GM12891 (cell line): ENCODE measurements at regions not wholly inside any gene's neighbourhood (a gene's known extent, or its start where the extent isn't known, plus 50 kb on each side); places are given as distances from the start of the nearest gene placed in this dataset.
"Not testable (repeated sequence)": the region's sequence is repeated elsewhere in the genome, so short reads cannot be mapped to it uniquely, and the experiment has no call there.

Experiments
- DNase-seq: peaks from one replicate; pipeline ENCODE4 v3.0.0; 2011; ENCODE audit warnings: low spot score; ENCODE audit not compliant: insufficient read length
- FAIRE-seq: peaks from 2 replicates; lab custom pipeline; 2011; peaks lifted over from hg19 to GRCh38; lab: Jason Lieb, UNC
- PAX5 ChIP-seq: IDR thresholded peaks from 2 replicates; pipeline ENCODE4 v1.6.1; 2011; ENCODE audit warnings: low read length, moderate library complexity, mild to moderate bottlenecking; ENCODE audit not compliant: insufficient read depth, severe bottlenecking
- POLR2A ChIP-seq: IDR thresholded peaks from 2 replicates; pipeline ENCODE4 v1.6.1; 2011; ENCODE audit warnings: low read depth, low read length, control low read depth
- POLR2AphosphoS5 ChIP-seq: IDR thresholded peaks from 2 replicates; pipeline ENCODE4 v1.6.1; 2011; ENCODE audit warnings: low read depth, low read length, control low read depth
- POU2F2 ChIP-seq: IDR thresholded peaks from 2 replicates; pipeline ENCODE4 v1.6.1; 2011; ENCODE audit warnings: low read depth, mild to moderate bottlenecking, control low read depth, low read length, moderate library complexity
- SPI1 ChIP-seq: IDR thresholded peaks from 2 replicates; pipeline ENCODE4 v1.6.1; 2011; ENCODE audit warnings: low read depth, low read length, control low read depth
- TAF1 ChIP-seq: IDR thresholded peaks from 2 replicates; pipeline ENCODE4 v1.6.1; 2011; ENCODE audit warnings: low read depth, low read length, control low read depth

DNA sequence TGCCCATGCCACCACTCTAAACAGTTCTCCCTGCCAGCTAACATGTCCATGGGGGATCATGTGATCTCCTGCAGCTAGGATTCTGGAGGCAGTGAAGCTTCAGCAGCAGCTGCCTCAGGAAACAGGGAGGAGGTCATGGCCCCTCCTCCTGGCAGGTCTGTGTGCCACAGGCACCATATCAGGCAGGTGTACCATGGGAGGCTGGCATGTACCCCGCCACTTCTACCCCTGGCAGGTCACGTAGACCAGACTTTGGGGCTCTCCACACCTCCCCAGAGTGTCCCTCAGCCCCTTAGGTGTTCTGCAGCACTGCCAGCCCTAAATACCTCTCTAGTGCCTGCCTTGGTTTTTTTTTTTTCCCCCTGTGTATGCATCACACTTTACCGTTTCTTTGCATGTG lies 110.5 kb upstream of the FAM47C start:
- no peak for FAIRE-seq
- TF ChIP-seq POLR2AphosphoS5 (no peak), SPI1 (no peak), TAF1 (no peak), POLR2A (no peak)
- DNase-seq = no peak

DNA sequence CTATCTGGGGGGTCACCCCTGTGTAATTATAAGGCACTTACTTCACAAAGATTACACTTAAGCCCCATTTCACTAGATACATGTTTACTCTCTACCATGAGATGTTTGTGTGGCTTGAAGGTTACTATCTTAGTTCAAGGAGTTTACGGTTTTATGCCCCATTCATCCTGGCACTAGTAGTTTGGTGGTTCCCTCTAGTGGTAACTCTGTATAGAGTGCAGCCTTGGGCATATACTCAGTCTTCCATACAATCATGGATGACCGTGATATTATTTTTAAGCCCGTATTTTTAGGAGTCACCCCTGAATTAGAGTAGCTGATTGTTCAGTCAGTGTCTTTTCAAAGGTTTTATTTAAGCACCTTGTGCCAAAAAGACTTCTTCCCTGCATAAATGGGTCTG lies 109.9 kb upstream of the FAM47C start:
- FAIRE-seq (peak; percentile 58), DNase-seq (no peak)
- no peak for TF ChIP-seq POLR2AphosphoS5
- no peak for TF ChIP-seq SPI1
- no peak for TF ChIP-seq PAX5
- TF ChIP-seq TAF1 = no peak
- TF ChIP-seq POLR2A = no peak
- no peak for TF ChIP-seq POU2F2

DNA sequence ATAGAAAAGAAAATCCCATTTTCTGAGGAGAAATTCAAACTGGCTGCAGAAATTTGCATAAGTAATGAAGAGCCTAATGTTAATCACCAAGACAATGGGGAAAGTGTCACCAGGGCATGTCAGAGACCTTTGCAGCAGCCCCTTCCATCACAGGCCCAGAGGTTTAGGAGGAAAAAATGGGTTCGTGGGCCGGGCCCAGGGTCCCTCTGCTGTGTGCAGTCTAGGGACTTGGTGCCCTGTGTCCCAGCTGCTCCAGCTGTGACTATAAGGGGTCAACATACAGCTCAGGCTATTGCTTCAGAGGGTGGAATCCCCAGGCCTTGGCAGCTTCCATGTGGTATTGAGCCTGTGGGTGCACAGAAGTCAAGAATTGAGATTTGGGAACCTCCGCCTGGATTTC lies 103.6 kb upstream of the FAM47C start:
- DNase-seq, FAIRE-seq: not testable (repeated sequence)

DNA sequence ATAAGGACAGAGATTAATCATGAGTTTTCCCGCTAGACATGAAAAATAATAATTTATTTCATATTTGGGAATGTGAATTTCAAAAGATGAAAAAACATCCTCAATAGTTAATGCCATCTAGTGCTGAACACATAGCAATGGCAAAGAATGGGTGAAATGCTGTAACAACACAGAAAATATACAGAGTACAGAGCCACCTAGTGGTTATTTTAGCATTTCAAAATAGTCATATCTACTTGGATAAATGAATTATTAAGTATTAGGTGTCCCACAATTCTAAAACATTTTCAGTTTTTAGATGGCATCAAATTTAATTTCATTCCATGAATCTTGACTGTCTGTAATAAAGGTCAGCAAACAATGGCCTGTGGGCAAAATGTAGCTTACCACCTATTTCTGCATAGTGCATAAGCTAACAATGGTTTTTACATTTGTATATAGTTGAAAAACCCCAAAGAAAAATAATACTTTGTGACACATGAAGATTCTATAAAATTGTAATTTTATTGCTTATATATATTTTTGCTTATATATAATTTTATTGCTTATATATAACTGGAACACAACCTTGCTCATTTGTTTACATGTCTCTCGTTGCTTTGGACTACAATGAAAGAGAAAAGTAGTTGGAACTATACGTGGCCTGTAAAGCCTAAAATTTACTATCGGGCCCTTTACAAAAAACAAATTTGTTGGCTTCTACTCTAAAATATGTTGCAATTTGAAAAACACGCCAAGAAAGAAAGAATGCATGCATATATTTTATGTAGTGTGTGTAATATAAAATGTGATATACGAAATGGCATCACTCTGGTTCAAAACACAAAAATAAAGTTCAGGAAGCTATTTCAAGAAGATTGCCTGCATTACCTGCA lies 99.1 kb upstream of the FAM47C start:
- FAIRE-seq = no peak
- no peak for DNase-seq
- no peak for TF ChIP-seq POLR2A
- no peak for TF ChIP-seq PAX5
- TF ChIP-seq POLR2AphosphoS5 = no peak
- TF ChIP-seq SPI1 = no peak
- no peak for TF ChIP-seq POU2F2
- no peak for TF ChIP-seq TAF1

DNA sequence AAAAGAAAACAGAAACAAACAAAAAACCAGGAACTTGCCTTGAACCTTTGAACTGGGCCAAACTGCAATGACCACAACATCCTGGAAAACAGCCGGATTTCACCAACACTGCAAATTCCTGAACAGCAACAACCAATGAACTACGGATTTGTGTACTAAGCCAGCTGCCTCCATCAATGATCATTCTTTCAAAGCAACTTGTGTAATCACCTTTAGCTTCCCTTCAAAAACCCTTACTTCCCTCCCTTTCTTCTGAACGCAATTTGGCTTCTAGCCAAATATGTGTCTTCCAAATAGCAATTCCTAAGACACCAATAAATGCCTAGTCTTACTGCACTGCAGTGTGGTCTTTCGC lies 98.5 kb upstream of the FAM47C start:
- FAIRE-seq (no peak), DNase-seq (no peak)
- TF ChIP-seq TAF1 (no peak), POLR2A (no peak), SPI1 (no peak), POU2F2 (no peak), PAX5 (no peak), POLR2AphosphoS5 (no peak)

DNA sequence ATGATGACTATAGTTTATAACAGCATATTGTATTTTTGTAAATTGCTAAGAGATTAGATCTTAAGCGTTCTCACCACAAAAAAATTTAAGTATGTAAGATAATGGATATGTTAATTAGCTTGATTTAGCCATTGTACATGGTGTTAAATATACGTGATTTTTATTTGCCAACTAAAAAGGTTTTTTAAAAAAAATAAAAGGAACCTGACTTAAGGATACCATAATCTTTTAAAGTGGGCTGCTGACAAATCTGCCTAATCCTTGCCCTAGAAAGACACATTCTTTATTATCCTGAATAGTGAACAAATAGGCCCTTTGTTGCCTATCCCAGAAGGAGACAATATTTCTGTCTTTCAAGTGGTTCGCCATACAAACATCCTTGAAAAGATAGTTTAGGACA lies 94.6 kb upstream of the FAM47C start:
- DNase-seq = no peak

DNA sequence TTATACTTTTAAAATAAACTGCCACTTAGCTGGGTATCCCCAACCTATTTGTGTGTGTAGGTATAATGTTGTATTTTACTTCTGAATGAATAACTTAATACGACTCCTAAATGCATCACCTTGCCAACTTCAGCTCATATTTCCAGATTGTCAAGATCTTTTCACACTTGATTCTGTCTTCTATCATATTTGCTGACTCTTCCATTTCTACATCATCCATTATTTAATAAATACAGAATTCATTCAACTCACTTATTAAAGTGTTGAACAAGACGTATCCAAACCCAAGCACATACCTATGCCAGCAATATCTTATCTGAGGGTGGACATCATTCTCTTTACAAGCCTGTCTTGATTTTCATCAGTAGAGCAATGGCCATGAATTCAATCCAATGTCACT lies 91.2 kb upstream of the FAM47C start:
- FAIRE-seq (no peak), DNase-seq (no peak)
- TF ChIP-seq POLR2AphosphoS5 (no peak), POU2F2 (no peak), POLR2A (no peak), PAX5 (no peak), SPI1 (no peak), TAF1 (no peak)

More for the DNA sequence above, 94.6 kb upstream of the FAM47C start:
- no peak for FAIRE-seq
- no peak for TF ChIP-seq PAX5
- TF ChIP-seq POLR2AphosphoS5 = no peak
- TF ChIP-seq POU2F2 = no peak
- no peak for TF ChIP-seq POLR2A
- TF ChIP-seq TAF1 = no peak
- no peak for TF ChIP-seq SPI1

DNA sequence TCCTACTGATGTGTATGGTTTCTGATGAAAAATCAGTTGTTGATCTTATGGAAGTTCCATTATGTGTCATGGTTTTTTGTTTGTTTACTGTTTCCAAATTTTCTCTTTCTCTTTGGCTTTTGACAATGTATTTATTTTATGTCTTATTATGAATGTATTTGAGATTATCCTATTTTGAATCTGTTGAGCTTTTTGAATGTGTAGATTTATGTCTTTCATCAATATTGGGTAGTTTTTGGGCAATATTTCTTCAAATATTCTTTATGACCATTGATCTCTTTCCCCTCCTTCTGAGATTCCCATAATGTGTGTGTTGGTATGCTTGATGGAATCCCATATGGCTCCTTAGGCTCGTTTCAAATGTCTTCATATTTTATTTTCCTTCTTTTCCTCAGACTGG lies 80.5 kb upstream of the FAM47C start:
- no peak for TF ChIP-seq SPI1
- no peak for TF ChIP-seq POLR2A
- FAIRE-seq (no peak), DNase-seq (no peak)

DNA sequence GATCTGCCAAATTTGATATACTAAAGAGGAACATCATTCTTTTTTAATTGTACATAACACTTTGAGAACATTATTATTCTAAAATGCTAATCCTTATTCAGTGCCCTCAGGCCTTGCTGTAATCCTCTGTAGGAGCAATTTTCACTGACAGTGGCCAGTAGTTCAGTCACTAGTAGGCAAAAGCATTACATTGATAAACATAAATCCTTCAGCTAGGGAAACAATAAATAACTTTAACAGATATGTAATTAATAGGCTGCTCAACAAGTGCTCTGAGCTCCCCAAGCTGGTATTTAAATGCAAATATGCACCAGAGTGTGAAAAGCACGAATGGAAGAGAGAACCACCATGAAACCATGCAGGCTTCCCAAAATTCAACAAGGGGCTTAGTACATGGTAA lies 77.7 kb upstream of the FAM47C start:
- DNase-seq = no peak
- no peak for FAIRE-seq
- TF ChIP-seq POLR2A (no peak), POLR2AphosphoS5 (no peak)

DNA sequence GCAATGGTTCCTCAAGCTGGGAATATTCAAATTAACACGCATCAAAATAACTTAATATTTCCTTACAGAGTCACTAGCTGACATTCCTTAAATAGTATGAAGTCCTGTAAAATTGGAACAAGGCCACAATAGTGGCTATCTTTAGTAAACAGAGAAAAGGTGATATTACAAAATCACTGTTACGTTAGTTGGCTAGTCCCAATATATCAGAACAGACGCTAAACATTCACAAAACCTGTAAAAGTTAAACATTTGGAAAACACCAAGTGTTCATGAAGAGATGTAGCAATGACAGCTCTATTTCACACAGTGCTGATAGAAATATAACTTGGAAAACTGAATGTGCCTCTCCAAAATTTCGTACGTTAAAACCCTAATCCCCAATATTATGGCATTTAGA lies 61.0 kb upstream of the FAM47C start:
- FAIRE-seq = no peak
- TF ChIP-seq POLR2A (no peak), SPI1 (no peak), POU2F2 (no peak)

DNA sequence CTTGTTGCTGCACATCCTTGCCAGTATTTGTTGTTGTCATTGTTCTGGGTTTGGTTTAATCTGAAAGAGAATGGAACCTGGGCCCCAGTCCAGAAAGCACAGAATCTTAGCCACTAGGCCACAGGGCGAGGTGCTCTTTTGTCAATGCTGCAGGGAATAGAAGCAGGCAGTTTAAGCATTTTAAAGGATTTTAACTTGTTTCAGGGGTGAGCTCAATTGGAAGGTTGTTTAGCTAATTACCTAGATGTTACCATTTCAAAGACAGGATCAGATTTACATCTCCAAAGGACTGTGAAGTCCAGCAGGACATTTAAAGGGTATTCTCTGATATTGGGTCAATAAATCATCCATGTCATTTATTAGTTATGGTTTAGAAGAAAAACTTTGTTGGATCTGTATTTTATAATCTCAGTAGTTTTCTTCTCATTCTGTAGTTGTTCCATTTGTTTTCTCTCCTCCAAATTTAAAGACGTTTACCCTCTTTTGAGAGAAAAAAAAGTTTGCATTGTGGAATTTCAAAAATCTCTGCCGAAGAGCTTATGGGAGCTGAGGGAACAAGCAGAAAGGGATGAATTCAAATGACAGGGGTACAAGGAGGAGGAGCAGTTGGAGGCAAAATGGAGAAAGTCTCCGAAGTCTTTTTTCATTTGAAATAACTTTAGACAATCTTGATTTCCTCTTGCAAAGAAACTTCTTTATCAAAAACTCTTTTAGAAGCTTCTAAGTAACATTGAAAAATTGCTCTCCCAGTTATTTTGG lies 57.5 kb upstream of the FAM47C start:
- no peak for FAIRE-seq
- TF ChIP-seq POLR2A = no peak
- no peak for TF ChIP-seq POLR2AphosphoS5
- no peak for TF ChIP-seq TAF1
- no peak for TF ChIP-seq PAX5
- no peak for TF ChIP-seq POU2F2
- no peak for TF ChIP-seq SPI1
- DNase-seq = no peak

More for the DNA sequence above, 61.0 kb upstream of the FAM47C start:
- DNase-seq = no peak
